ENCODE measurements at regions not wholly inside any gene's neighbourhood (a gene's known extent, or its start where the extent isn't known, plus 50 kb on each side); places are given as distances from the start of the nearest gene placed in this dataset.

- TF ChIP-seq POLR2A (IDR thresholded peaks at IDR 0.05) (no peak), CTCF (IDR thresholded peaks at IDR 0.05 in 8 of 11, conservative IDR thresholded peaks at IDR 0.05 in 3 of 11) (no peak)
Observed at GRCh38 chr15:77538793-77539497, 93.8 kb downstream of the LINGO1 start.
